HL-60 (cell line): ENCODE measurements at regions not wholly inside any gene's neighbourhood (a gene's known extent, or its start where the extent isn't known, plus 50 kb on each side); places are given as distances from the start of the nearest gene placed in this dataset.

Source experiments
- DNase-seq, 2 experiments: peaks; one replicate each; pipeline ENCODE4 v3.0.0-alpha.2; 2010 to 2020; ENCODE audit warnings: low read depth in 1 of 2, low spot score in 1 of 2
- H3K27ac ChIP-seq: fragments of 250-450 bp; sonication (Bioruptor Pico); replicated peaks from 2 replicates; pipeline ENCODE4 v1.5.1; 2020; ENCODE audit warnings: mild to moderate bottlenecking, moderate library complexity
- H3K27me3 ChIP-seq: fragments of 250-450 bp; sonication (Bioruptor Pico); 2 replicates; pipeline ENCODE4 v1.5.1; 2021; ENCODE audit warnings: mild to moderate bottlenecking, moderate library complexity; ENCODE audit not compliant: insufficient read depth, poor library complexity, severe bottlenecking
- H3K4me3 ChIP-seq: replicated peaks from 2 replicates; pipeline ENCODE4 v1.5.1; 2011; ENCODE audit warnings: mild to moderate bottlenecking, control low read depth, low read length; ENCODE audit not compliant: insufficient read depth
- GABPA ChIP-seq: IDR thresholded peaks from 2 replicates; pipeline ENCODE4 v1.6.1; 2012; ENCODE audit warnings: low read depth
- POLR2AphosphoS5 ChIP-seq: IDR thresholded peaks from 2 replicates; pipeline ENCODE4 v1.6.1; 2012; ENCODE audit warnings: low read depth
- REST ChIP-seq: IDR thresholded peaks from 2 replicates; pipeline ENCODE4 v1.6.1; 2012; ENCODE audit warnings: low read depth; ENCODE audit not compliant: insufficient replicate concordance
- SPI1 ChIP-seq: IDR thresholded peaks from 2 replicates; pipeline ENCODE4 v1.6.1; 2012; ENCODE audit warnings: low read depth, mild to moderate bottlenecking, borderline replicate concordance
- TF ChIP-seq, protein P1 (sequence below): IDR thresholded peaks from one replicate; pipeline ENCODE4 v1.5.1; 2011; ENCODE audit warnings: low read length, control low read depth, inconsistent platforms; ENCODE audit not compliant: insufficient read depth

GRCh38 chr4:33226783-33227182, 2506.6 kb downstream of the PCDH7 start:
- no peaks in the 10 kb centered on the region for H3K27me3 ChIP-seq
- DNase-seq: no peak
- H3K27ac ChIP-seq: no peak overlapping the region
- TF ChIP-seq REST (no peak), GABPA (no peak)
- no peak overlapping the region for H3K4me3 ChIP-seq

- DNase-seq: no peak
- Histone ChIP-seq H3K27me3 (no peaks in the 10 kb centered on the region), H3K27ac (no peak overlapping the region), H3K4me3 (no peak overlapping the region)
- TF ChIP-seq GABPA (no peak), REST (no peak), SPI1 (no peak), POLR2AphosphoS5 (no peak)
- TF ChIP-seq, protein P1, sequence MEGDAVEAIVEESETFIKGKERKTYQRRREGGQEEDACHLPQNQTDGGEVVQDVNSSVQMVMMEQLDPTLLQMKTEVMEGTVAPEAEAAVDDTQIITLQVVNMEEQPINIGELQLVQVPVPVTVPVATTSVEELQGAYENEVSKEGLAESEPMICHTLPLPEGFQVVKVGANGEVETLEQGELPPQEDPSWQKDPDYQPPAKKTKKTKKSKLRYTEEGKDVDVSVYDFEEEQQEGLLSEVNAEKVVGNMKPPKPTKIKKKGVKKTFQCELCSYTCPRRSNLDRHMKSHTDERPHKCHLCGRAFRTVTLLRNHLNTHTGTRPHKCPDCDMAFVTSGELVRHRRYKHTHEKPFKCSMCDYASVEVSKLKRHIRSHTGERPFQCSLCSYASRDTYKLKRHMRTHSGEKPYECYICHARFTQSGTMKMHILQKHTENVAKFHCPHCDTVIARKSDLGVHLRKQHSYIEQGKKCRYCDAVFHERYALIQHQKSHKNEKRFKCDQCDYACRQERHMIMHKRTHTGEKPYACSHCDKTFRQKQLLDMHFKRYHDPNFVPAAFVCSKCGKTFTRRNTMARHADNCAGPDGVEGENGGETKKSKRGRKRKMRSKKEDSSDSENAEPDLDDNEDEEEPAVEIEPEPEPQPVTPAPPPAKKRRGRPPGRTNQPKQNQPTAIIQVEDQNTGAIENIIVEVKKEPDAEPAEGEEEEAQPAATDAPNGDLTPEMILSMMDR: no peak
Measured at GRCh38 chr4:33255094-33255493, 2534.9 kb downstream of the PCDH7 start.

GRCh38 chr4:33255507-33255906, 2535.3 kb downstream of the PCDH7 start:
- Histone ChIP-seq H3K27me3 (no peaks in the 10 kb centered on the region), H3K4me3 (no peak overlapping the region), H3K27ac (no peak overlapping the region)
- TF ChIP-seq POLR2AphosphoS5: no peak
- no peak for TF ChIP-seq SPI1
- no peak for DNase-seq

GRCh38 chr4:33262824-33263223, 2542.7 kb downstream of the PCDH7 start:
- DNase-seq: no peak
- H3K27me3 ChIP-seq: no peaks in the 10 kb centered on the region
- TF ChIP-seq, protein P1: no peak
- TF ChIP-seq GABPA (no peak), SPI1 (no peak), POLR2AphosphoS5 (no peak), REST (no peak)
- no peak overlapping the region for H3K27ac ChIP-seq
- no peak overlapping the region for H3K4me3 ChIP-seq
